ENCODE measurements at regions not wholly inside any gene's neighbourhood (a gene's known extent, or its start where the extent isn't known, plus 50 kb on each side); places are given as distances from the start of the nearest gene placed in this dataset.

GRCh38 chr13:73580513-73581267 lies 521.9 kb downstream of the KLF5 start:
- H2BK120ac ChIP-seq (ENCODE audit: low read depth, low read length): no peak overlapping the region
- H3K4me2 ChIP-seq (ENCODE audit: low read length, poor library complexity, severe bottlenecking): no peak overlapping the region
- DNase-seq: no peak
- H3K4ac ChIP-seq (ENCODE audit: low read depth in 1 of 2, low read length in 2 of 2): no peak overlapping the region
- no peak overlapping the region for H2AK5ac ChIP-seq (ENCODE audit: low read length, severe bottlenecking)
- H2AFZ ChIP-seq (ENCODE audit: low read depth, low read length): no peak overlapping the region
- no peaks in the 10 kb centered on the region for H3K79me1 ChIP-seq (replicated peaks; ENCODE audit: low read length, poor library complexity, severe bottlenecking)
- H2BK5ac ChIP-seq (ENCODE audit: low read depth, low read length, poor library complexity, severe bottlenecking): no peak overlapping the region
- H3K27me3 ChIP-seq (ENCODE audit: control insufficient read depth in 1 of 2, insufficient read depth in 1 of 2, low read length in 2 of 2): no peaks in the 10 kb centered on the region
- no peak overlapping the region for H3K4me3 ChIP-seq (ENCODE audit: insufficient read depth in 1 of 2, low read depth in 1 of 2, low read length in 2 of 2)
- H2BK15ac ChIP-seq (ENCODE audit: low read depth, poor library complexity, severe bottlenecking): no peak overlapping the region
- H3K9ac ChIP-seq (ENCODE audit: low read length): no peak overlapping the region
- no peak overlapping the region for H3K27ac ChIP-seq (ENCODE audit: low read length, poor library complexity, severe bottlenecking)
- no peaks in the 10 kb centered on the region for H3K9me3 ChIP-seq (ENCODE audit: control insufficient read depth, low read length)
- no peaks in the 10 kb centered on the region for H3K4me1 ChIP-seq (ENCODE audit: control insufficient read depth, insufficient read depth, low read depth, low read length)
- WGBS: 80% methylated on average over 3 of the region's 3 CpGs
- no peak overlapping the region for H3K23ac ChIP-seq (ENCODE audit: low read length in 2 of 2)
- H3K36me3 ChIP-seq (ENCODE audit: control insufficient read depth in 1 of 2, insufficient read depth in 2 of 2, low read depth in 1 of 2, low read length in 2 of 2): no peaks in the 10 kb centered on the region
- no peak overlapping the region for H3K18ac ChIP-seq (ENCODE audit: low read depth in 1 of 2, low read length in 2 of 2)
- H4K8ac ChIP-seq (ENCODE audit: low read length): no peak overlapping the region
- H4K91ac ChIP-seq (ENCODE audit: low read length): no peak overlapping the region
- H3K14ac ChIP-seq (ENCODE audit: low read length in 2 of 2): no peak overlapping the region
- H2BK12ac ChIP-seq (ENCODE audit: low read length in 2 of 2): no peak overlapping the region

DNA sequence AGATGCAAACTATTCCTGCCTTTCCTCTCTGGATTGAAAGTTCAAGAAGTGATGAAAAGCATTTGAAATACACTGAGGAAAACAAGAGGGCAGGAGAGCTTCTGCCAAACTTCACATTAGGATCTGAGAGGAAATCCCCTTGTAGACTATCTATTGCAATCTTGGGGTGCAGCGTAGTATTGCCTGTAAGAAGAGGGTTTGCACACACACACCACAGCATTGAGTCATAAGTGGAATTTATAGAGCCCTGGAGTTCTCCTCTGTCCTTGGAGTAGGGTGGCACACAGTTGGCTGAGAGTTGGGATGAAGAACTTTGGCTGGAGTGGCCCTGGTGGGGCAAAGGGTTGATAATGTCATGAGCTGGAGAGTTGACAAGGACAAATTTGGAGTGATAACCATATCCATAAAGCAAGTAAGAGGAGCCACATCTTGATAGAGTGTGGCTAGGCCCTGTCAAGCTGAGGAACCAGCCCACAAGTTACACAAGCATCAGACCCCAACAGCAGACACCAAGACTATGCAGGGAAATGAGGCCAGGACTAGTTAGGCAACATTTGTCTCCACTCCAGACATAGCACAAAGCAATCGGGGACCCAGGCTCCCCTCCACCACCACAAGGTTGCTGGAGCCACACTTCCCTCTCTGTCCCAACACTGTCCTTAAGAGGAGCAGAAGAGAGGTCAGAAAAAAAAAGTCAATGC lies 520.9 kb downstream of the KLF5 start:
- no peak overlapping the region for H3K4me3 ChIP-seq (ENCODE audit: insufficient read depth in 1 of 2, low read depth in 1 of 2, low read length in 2 of 2)
- no peaks in the 10 kb centered on the region for H3K79me1 ChIP-seq (replicated peaks; ENCODE audit: low read length, poor library complexity, severe bottlenecking)
- no peak overlapping the region for H2AFZ ChIP-seq (ENCODE audit: low read depth, low read length)
- no peaks in the 10 kb centered on the region for H3K9me3 ChIP-seq (ENCODE audit: control insufficient read depth, low read length)
- 87% methylated on average over 2 of the region's 2 CpGs for WGBS
- H3K18ac ChIP-seq (ENCODE audit: low read depth in 1 of 2, low read length in 2 of 2): no peak overlapping the region
- H3K9ac ChIP-seq (ENCODE audit: low read length): no peak overlapping the region
- no peak overlapping the region for H3K4ac ChIP-seq (ENCODE audit: low read depth in 1 of 2, low read length in 2 of 2)
- no peaks in the 10 kb centered on the region for H3K36me3 ChIP-seq (ENCODE audit: control insufficient read depth in 1 of 2, insufficient read depth in 2 of 2, low read depth in 1 of 2, low read length in 2 of 2)
- no peak for DNase-seq
- no peak overlapping the region for H4K91ac ChIP-seq (ENCODE audit: low read length)
- no peak overlapping the region for H3K14ac ChIP-seq (ENCODE audit: low read length in 2 of 2)
- H2BK5ac ChIP-seq (ENCODE audit: low read depth, low read length, poor library complexity, severe bottlenecking): no peak overlapping the region
- H3K27me3 ChIP-seq (ENCODE audit: control insufficient read depth in 1 of 2, insufficient read depth in 1 of 2, low read length in 2 of 2): no peaks in the 10 kb centered on the region
- no peak overlapping the region for H4K8ac ChIP-seq (ENCODE audit: low read length)
- H3K4me2 ChIP-seq (ENCODE audit: low read length, poor library complexity, severe bottlenecking): no peak overlapping the region
- H2BK120ac ChIP-seq (ENCODE audit: low read depth, low read length): no peak overlapping the region
- no peaks in the 10 kb centered on the region for H3K4me1 ChIP-seq (ENCODE audit: control insufficient read depth, insufficient read depth, low read depth, low read length)
- no peak overlapping the region for H3K27ac ChIP-seq (ENCODE audit: low read length, poor library complexity, severe bottlenecking)
- H3K23ac ChIP-seq (ENCODE audit: low read length in 2 of 2): no peak overlapping the region
- no peak overlapping the region for H2BK12ac ChIP-seq (ENCODE audit: low read length in 2 of 2)
- H2BK15ac ChIP-seq (ENCODE audit: low read depth, poor library complexity, severe bottlenecking): no peak overlapping the region
- no peak overlapping the region for H2AK5ac ChIP-seq (ENCODE audit: low read length, severe bottlenecking)

DNA sequence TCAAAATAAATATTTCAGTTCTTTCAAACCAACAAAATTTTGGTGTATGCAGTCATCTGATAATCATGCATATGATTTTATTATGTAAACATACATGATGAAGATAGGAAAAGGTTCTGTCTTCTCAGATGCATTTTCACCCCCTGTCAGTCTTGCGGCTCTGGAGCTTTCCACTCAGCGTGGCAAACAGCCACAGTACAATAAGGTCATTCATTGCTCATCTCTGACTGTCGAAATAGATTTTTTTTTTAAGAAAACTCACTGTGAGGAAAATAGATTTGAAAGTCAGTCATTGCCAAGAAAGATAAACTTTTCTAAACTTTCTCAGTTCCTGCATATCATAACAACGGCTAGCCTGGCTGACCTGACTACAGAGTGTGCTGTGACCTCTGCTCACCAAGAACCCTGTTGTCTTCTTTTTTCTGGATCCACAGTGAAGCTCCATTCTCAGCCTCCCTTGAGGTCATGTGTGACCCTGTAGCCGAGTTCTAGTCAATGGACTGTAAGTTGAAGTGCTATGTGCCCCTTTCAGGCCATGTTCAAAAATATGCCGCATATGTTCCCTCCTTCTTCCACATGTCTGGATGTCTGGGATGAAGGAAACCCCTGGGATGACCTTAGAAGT lies 519.6 kb downstream of the KLF5 start:
- Histone ChIP-seq H4K8ac (ENCODE audit: low read length) (no peak overlapping the region), H3K4me3 (ENCODE audit: insufficient read depth in 1 of 2, low read depth in 1 of 2, low read length in 2 of 2) (no peak overlapping the region), H3K23ac (ENCODE audit: low read length in 2 of 2) (no peak overlapping the region), H4K91ac (ENCODE audit: low read length) (no peak overlapping the region), H3K79me1 (replicated peaks; ENCODE audit: low read length, poor library complexity, severe bottlenecking) (no peaks in the 10 kb centered on the region), H3K4me1 (ENCODE audit: control insufficient read depth, insufficient read depth, low read depth, low read length) (no peaks in the 10 kb centered on the region), H2BK120ac (ENCODE audit: low read depth, low read length) (no peak overlapping the region), H2BK12ac (ENCODE audit: low read length in 2 of 2) (no peak overlapping the region), H2BK5ac (ENCODE audit: low read depth, low read length, poor library complexity, severe bottlenecking) (no peak overlapping the region), H2BK15ac (ENCODE audit: low read depth, poor library complexity, severe bottlenecking) (no peak overlapping the region), H2AFZ (ENCODE audit: low read depth, low read length) (no peak overlapping the region), H3K9ac (ENCODE audit: low read length) (no peak overlapping the region), H3K9me3 (ENCODE audit: control insufficient read depth, low read length) (no peaks in the 10 kb centered on the region), H3K27me3 (ENCODE audit: control insufficient read depth in 1 of 2, insufficient read depth in 1 of 2, low read length in 2 of 2) (no peaks in the 10 kb centered on the region), H3K27ac (ENCODE audit: low read length, poor library complexity, severe bottlenecking) (no peak overlapping the region), H3K36me3 (ENCODE audit: control insufficient read depth in 1 of 2, insufficient read depth in 2 of 2, low read depth in 1 of 2, low read length in 2 of 2) (no peaks in the 10 kb centered on the region), H2AK5ac (ENCODE audit: low read length, severe bottlenecking) (no peak overlapping the region), H3K4me2 (ENCODE audit: low read length, poor library complexity, severe bottlenecking) (no peak overlapping the region), H3K4ac (ENCODE audit: low read depth in 1 of 2, low read length in 2 of 2) (no peak overlapping the region), H3K14ac (ENCODE audit: low read length in 2 of 2) (no peak overlapping the region), H3K18ac (ENCODE audit: low read depth in 1 of 2, low read length in 2 of 2) (no peak overlapping the region)
- WGBS: 95% methylated on average over 5 of the region's 6 CpGs
- no peak for DNase-seq

DNA sequence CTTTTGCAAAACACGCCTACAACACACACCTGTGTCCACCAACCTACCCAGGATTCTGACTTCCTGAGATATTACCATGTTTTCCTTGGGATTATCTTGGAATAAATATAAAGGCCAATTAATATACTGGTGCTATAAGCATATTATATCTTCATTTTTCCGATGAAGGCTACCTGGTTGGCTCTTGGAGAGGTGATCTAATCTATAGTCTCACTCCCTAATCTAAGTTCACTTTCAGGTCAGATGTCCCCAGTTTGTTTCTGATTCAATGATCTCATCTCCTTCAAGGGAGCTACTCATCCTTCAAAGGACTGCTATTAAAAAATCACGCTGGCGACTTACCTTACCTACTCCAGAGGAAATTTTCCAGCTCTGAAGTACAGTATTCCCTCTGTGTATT lies 517.5 kb downstream of the KLF5 start:
- Histone ChIP-seq H2BK120ac (ENCODE audit: low read depth, low read length) (no peak overlapping the region), H2BK5ac (ENCODE audit: low read depth, low read length, poor library complexity, severe bottlenecking) (no peak overlapping the region), H3K4ac (ENCODE audit: low read depth in 1 of 2, low read length in 2 of 2) (no peak overlapping the region), H2BK12ac (ENCODE audit: low read length in 2 of 2) (no peak overlapping the region), H3K36me3 (ENCODE audit: control insufficient read depth in 1 of 2, insufficient read depth in 2 of 2, low read depth in 1 of 2, low read length in 2 of 2) (no peaks in the 10 kb centered on the region), H4K91ac (ENCODE audit: low read length) (no peak overlapping the region), H3K4me2 (ENCODE audit: low read length, poor library complexity, severe bottlenecking) (no peak overlapping the region), H3K9ac (ENCODE audit: low read length) (no peak overlapping the region), H3K79me1 (replicated peaks; ENCODE audit: low read length, poor library complexity, severe bottlenecking) (no peaks in the 10 kb centered on the region), H3K4me1 (ENCODE audit: control insufficient read depth, insufficient read depth, low read depth, low read length) (no peaks in the 10 kb centered on the region), H3K9me3 (ENCODE audit: control insufficient read depth, low read length) (no peaks in the 10 kb centered on the region), H3K4me3 (ENCODE audit: insufficient read depth in 1 of 2, low read depth in 1 of 2, low read length in 2 of 2) (no peak overlapping the region), H2BK15ac (ENCODE audit: low read depth, poor library complexity, severe bottlenecking) (no peak overlapping the region), H3K27ac (ENCODE audit: low read length, poor library complexity, severe bottlenecking) (no peak overlapping the region), H3K14ac (ENCODE audit: low read length in 2 of 2) (no peak overlapping the region), H2AK5ac (ENCODE audit: low read length, severe bottlenecking) (no peak overlapping the region), H2AFZ (ENCODE audit: low read depth, low read length) (no peak overlapping the region), H4K8ac (ENCODE audit: low read length) (no peak overlapping the region), H3K27me3 (ENCODE audit: control insufficient read depth in 1 of 2, insufficient read depth in 1 of 2, low read length in 2 of 2) (no peaks in the 10 kb centered on the region), H3K23ac (ENCODE audit: low read length in 2 of 2) (no peak overlapping the region), H3K18ac (ENCODE audit: low read depth in 1 of 2, low read length in 2 of 2) (no peak overlapping the region)
- no peak for DNase-seq
- 94% methylated on average over 4 of the region's 4 CpGs for WGBS

Data from mesenchymal stem cell (in vitro differentiated cells and primary cell).